Trophoblast cell (in vitro differentiated cells and primary cell): ENCODE measurements at regions not wholly inside any gene's neighbourhood (a gene's known extent, or its start where the extent isn't known, plus 50 kb on each side); places are given as distances from the start of the nearest gene placed in this dataset.

ENCODE experiments used
- DNase-seq, 2 donors: peaks; one replicate each; pipeline ENCODE4 v3.0.0-alpha.2; 2016
- H2AFZ ChIP-seq: 2 replicates; pipeline ENCODE4 v1.6.1; 2013; ENCODE audit warnings: low read length, moderate library complexity, mild to moderate bottlenecking; ENCODE audit not compliant: insufficient read depth, poor library complexity
- H2AK5ac ChIP-seq: 2 replicates; pipeline ENCODE4 v1.6.1; 2013; ENCODE audit warnings: mild to moderate bottlenecking, low read length
- H2BK120ac ChIP-seq: 2 replicates; pipeline ENCODE4 v1.6.1; 2013; ENCODE audit warnings: low read length, mild to moderate bottlenecking, moderate library complexity; ENCODE audit not compliant: insufficient read depth, poor library complexity
- H2BK12ac ChIP-seq: 2 replicates; pipeline ENCODE4 v1.6.1; 2013; ENCODE audit warnings: mild to moderate bottlenecking, low read length, moderate library complexity
- H2BK5ac ChIP-seq: 2 replicates; pipeline ENCODE4 v1.6.1; 2013; ENCODE audit warnings: low read length, low read depth, moderate library complexity, mild to moderate bottlenecking; ENCODE audit not compliant: poor library complexity
- H3K14ac ChIP-seq: 2 replicates; pipeline ENCODE4 v1.6.1; 2013; ENCODE audit warnings: mild to moderate bottlenecking, low read length
- H3K18ac ChIP-seq: 2 replicates; pipeline ENCODE4 v1.6.1; 2013; ENCODE audit warnings: mild to moderate bottlenecking, low read length
- H3K23ac ChIP-seq: 2 replicates; pipeline ENCODE4 v1.6.1; 2013; ENCODE audit warnings: low read length
- H3K27ac ChIP-seq: 2 replicates; pipeline ENCODE4 v1.5.1; 2013; ENCODE audit warnings: low read depth, mild to moderate bottlenecking, inconsistent platforms, low read length, moderate library complexity
- H3K27me3 ChIP-seq: 2 replicates; pipeline ENCODE4 v1.6.1; 2013; ENCODE audit warnings: inconsistent platforms, mild to moderate bottlenecking, low read length, moderate library complexity; ENCODE audit not compliant: insufficient read depth
- H3K36me3 ChIP-seq, 2 experiments: 1 replicate in 1 of 2; 2 replicates in 1 of 2; pipeline ENCODE4 v1.6.1; 2013; ENCODE audit warnings: low read length in 2 of 2, mild to moderate bottlenecking in 2 of 2, moderate library complexity in 1 of 2; ENCODE audit not compliant: insufficient read depth in 2 of 2, control insufficient read depth in 1 of 2
- H3K4ac ChIP-seq: 2 replicates; pipeline ENCODE4 v1.6.1; 2013; ENCODE audit warnings: low read depth, mild to moderate bottlenecking, low read length, moderate library complexity
- H3K4me1 ChIP-seq, 2 experiments: 1 replicate in 1 of 2; 2 replicates in 1 of 2; pipeline ENCODE4 v1.6.1; 2013; ENCODE audit warnings: low read length in 2 of 2, mild to moderate bottlenecking in 2 of 2, moderate library complexity in 1 of 2; ENCODE audit not compliant: insufficient read depth in 2 of 2, control insufficient read depth in 1 of 2
- H3K4me2 ChIP-seq: 2 replicates; pipeline ENCODE4 v1.6.1; 2013; ENCODE audit warnings: inconsistent platforms, mild to moderate bottlenecking, low read length, moderate library complexity
- H3K4me3 ChIP-seq: 2 replicates; pipeline ENCODE4 v1.5.1; 2013; ENCODE audit warnings: mild to moderate bottlenecking, low read depth, low read length, inconsistent platforms
- H3K79me1 ChIP-seq: one replicate; pipeline ENCODE4 v1.6.1; 2013; ENCODE audit warnings: low read length
- H3K79me2 ChIP-seq: 2 replicates; pipeline ENCODE4 v1.6.1; 2013; ENCODE audit warnings: low read length, mild to moderate bottlenecking; ENCODE audit not compliant: control insufficient read depth, insufficient read depth, poor library complexity
- H3K9ac ChIP-seq: 2 replicates; pipeline ENCODE4 v1.6.1; 2013; ENCODE audit warnings: mild to moderate bottlenecking, low read length
- H3K9me3 ChIP-seq: 2 replicates; pipeline ENCODE4 v1.6.1; 2013; ENCODE audit warnings: low read depth, mild to moderate bottlenecking, control low read depth, inconsistent platforms, low read length; ENCODE audit not compliant: insufficient read depth
- H4K12ac ChIP-seq: 2 replicates; pipeline ENCODE4 v1.6.1; 2013; ENCODE audit warnings: low read depth, mild to moderate bottlenecking, low read length, moderate library complexity
- H4K8ac ChIP-seq: 2 replicates; pipeline ENCODE4 v1.6.1; 2013; ENCODE audit warnings: low read depth, mild to moderate bottlenecking, low read length, moderate library complexity
- H4K91ac ChIP-seq: one replicate; pipeline ENCODE4 v1.6.1; 2013; ENCODE audit warnings: low read depth, mild to moderate bottlenecking, low read length, moderate library complexity
- WGBS: extraction: QIAGEN DNeasy Blood & Tissue Kit; methylation state at CpG from one replicate; pipeline ENCODE4 v1.1.7; 2013; ENCODE audit warnings: missing lambda C conversion rate; ENCODE audit not compliant: insufficient read length, insufficient coverage; ENCODE audit errors: extremely low coverage; 5-methylcytosine and 5-hydroxymethylcytosine counted together

GRCh38 chr6:90910893-90911292 lies 324.0 kb upstream of the MAP3K7 start:
- Histone ChIP-seq H2BK12ac (no peak overlapping the region), H3K79me1 (no peaks in the 10 kb centered on the region), H3K18ac (no peak overlapping the region), H3K27ac (no peak overlapping the region), H3K36me3 (no peaks in the 10 kb centered on the region), H3K4me1 (no peaks in the 10 kb centered on the region), H2AFZ (no peak overlapping the region), H3K23ac (no peak overlapping the region), H3K27me3 (no peaks in the 10 kb centered on the region), H2BK120ac (no peak overlapping the region), H4K12ac (no peak overlapping the region), H4K91ac (no peak overlapping the region), H3K4ac (no peak overlapping the region), H3K9me3 (peaks cover 5% of the 10 kb centered on the region), H3K14ac (no peak overlapping the region), H3K79me2 (no peaks in the 10 kb centered on the region), H2BK5ac (no peak overlapping the region), H2AK5ac (no peak overlapping the region), H4K8ac (no peak overlapping the region), H3K4me3 (no peak overlapping the region), H3K4me2 (no peak overlapping the region), H3K9ac (no peak overlapping the region)
- WGBS, result no CpG with 5 or more reads among the region's 6 CpGs
- DNase-seq, result no peak

GRCh38 chr6:90907931-90908655 lies 321.2 kb upstream of the MAP3K7 start:
- Histone ChIP-seq H3K14ac (no peak overlapping the region), H4K12ac (no peak overlapping the region), H2BK5ac (no peak overlapping the region), H3K4me2 (no peak overlapping the region), H3K4me1 (no peaks in the 10 kb centered on the region), H2AK5ac (no peak overlapping the region), H4K91ac (no peak overlapping the region), H3K9me3 (no peaks in the 10 kb centered on the region), H4K8ac (no peak overlapping the region), H3K9ac (no peak overlapping the region), H3K36me3 (no peaks in the 10 kb centered on the region), H3K4me3 (no peak overlapping the region), H3K79me2 (no peaks in the 10 kb centered on the region), H2AFZ (no peak overlapping the region), H3K27me3 (no peaks in the 10 kb centered on the region), H3K23ac (peak overlapping the region; percentile 73), H3K79me1 (no peaks in the 10 kb centered on the region), H2BK12ac (no peak overlapping the region), H3K27ac (no peak overlapping the region), H2BK120ac (no peak overlapping the region), H3K18ac (no peak overlapping the region), H3K4ac (no peak overlapping the region)
- WGBS, result no CpG with 5 or more reads among the region's 4 CpGs
- no peak for DNase-seq

- Histone ChIP-seq H2BK5ac (no peak overlapping the region), H2BK120ac (no peak overlapping the region), H3K14ac (no peak overlapping the region)
These were observed 318.5 kb upstream of the MAP3K7 start for GRCh38 chr6:90905351-90905750.

GRCh38 chr6:90900034-90900433 lies 313.2 kb upstream of the MAP3K7 start:
- Histone ChIP-seq H4K91ac (no peak overlapping the region), H2AFZ (no peak overlapping the region), H3K79me1 (no peaks in the 10 kb centered on the region), H3K4me2 (no peak overlapping the region), H4K8ac (no peak overlapping the region), H2BK5ac (no peak overlapping the region), H3K18ac (no peak overlapping the region), H3K79me2 (no peaks in the 10 kb centered on the region), H3K14ac (no peak overlapping the region), H2AK5ac (no peak overlapping the region), H3K27ac (no peak overlapping the region), H3K9ac (no peak overlapping the region), H2BK120ac (no peak overlapping the region), H4K12ac (no peak overlapping the region), H3K4me3 (no peak overlapping the region), H2BK12ac (no peak overlapping the region), H3K27me3 (no peaks in the 10 kb centered on the region), H3K9me3 (no peaks in the 10 kb centered on the region), H3K36me3 (no peaks in the 10 kb centered on the region), H3K4ac (no peak overlapping the region), H3K23ac (no peak overlapping the region), H3K4me1 (no peaks in the 10 kb centered on the region)
- DNase-seq, result no peak
- no CpG with 5 or more reads among the region's 2 CpGs for WGBS

More at GRCh38 chr6:90905351-90905750, 318.5 kb upstream of the MAP3K7 start:
- Histone ChIP-seq H4K91ac (no peak overlapping the region), H3K18ac (no peak overlapping the region), H3K27ac (no peak overlapping the region), H2BK12ac (no peak overlapping the region), H3K79me1 (no peaks in the 10 kb centered on the region), H2AK5ac (no peak overlapping the region), H3K4me2 (no peak overlapping the region), H3K79me2 (no peaks in the 10 kb centered on the region), H3K27me3 (no peaks in the 10 kb centered on the region), H3K4me3 (no peak overlapping the region), H3K4me1 (no peaks in the 10 kb centered on the region), H3K36me3 (no peaks in the 10 kb centered on the region), H3K23ac (no peak overlapping the region), H2AFZ (no peak overlapping the region), H3K9ac (no peak overlapping the region), H4K8ac (no peak overlapping the region), H3K4ac (no peak overlapping the region), H3K9me3 (no peaks in the 10 kb centered on the region), H4K12ac (no peak overlapping the region)
- WGBS, result no CpG with 5 or more reads among the region's 3 CpGs
- no peak for DNase-seq
